ENCODE measurements at regions not wholly inside any gene's neighbourhood (a gene's known extent, or its start where the extent isn't known, plus 50 kb on each side); places are given as distances from the start of the nearest gene placed in this dataset.

- no peak for TF ChIP-seq CTCF (IDR thresholded peaks at IDR 0.05)
- no peak for TF ChIP-seq POLR2A (IDR thresholded peaks at IDR 0.05)
- TF ChIP-seq POLR2AphosphoS5 (IDR thresholded peaks at IDR 0.05): no peak
- no peak for TF ChIP-seq EP300 (IDR thresholded peaks at IDR 0.05)
Measured at GRCh38 chr9:99373912-99374311, 151.8 kb downstream of the SEC61B start.
